ENCODE measurements at regions not wholly inside any gene's neighbourhood (a gene's known extent, or its start where the extent isn't known, plus 50 kb on each side); places are given as distances from the start of the nearest gene placed in this dataset.

DNA sequence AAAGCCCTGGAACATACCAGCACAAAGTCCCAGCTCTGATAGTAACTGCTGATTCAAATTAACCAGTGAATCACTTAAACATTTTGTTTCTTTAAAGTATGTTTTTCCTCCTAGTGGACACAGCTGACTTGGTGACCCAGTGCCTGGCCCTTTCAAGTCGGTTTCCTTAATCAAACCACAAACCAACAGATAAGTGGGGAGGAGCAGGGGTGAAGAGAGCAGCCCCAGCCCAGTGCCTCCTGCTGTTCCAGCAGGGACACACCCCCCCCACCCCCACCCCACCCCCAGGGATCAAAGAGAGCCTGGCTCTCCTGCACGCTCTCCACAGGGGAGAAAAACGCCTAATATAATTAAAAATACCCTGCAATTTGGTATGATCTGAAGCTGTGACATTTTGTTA is 55.4 kb upstream of the TBXT start:
- Histone ChIP-seq H3K9me3 (replicated peaks) (no peaks in the 10 kb centered on the region), H3K36me3 (no peaks in the 10 kb centered on the region), H3K4me3 (no peak overlapping the region), H3K4me1 (no peaks in the 10 kb centered on the region), H3K27me3 (ENCODE audit: low read depth) (peaks cover 58% of the 10 kb centered on the region), H3K27ac (replicated peaks) (no peak overlapping the region)
- TF ChIP-seq, protein P1, sequence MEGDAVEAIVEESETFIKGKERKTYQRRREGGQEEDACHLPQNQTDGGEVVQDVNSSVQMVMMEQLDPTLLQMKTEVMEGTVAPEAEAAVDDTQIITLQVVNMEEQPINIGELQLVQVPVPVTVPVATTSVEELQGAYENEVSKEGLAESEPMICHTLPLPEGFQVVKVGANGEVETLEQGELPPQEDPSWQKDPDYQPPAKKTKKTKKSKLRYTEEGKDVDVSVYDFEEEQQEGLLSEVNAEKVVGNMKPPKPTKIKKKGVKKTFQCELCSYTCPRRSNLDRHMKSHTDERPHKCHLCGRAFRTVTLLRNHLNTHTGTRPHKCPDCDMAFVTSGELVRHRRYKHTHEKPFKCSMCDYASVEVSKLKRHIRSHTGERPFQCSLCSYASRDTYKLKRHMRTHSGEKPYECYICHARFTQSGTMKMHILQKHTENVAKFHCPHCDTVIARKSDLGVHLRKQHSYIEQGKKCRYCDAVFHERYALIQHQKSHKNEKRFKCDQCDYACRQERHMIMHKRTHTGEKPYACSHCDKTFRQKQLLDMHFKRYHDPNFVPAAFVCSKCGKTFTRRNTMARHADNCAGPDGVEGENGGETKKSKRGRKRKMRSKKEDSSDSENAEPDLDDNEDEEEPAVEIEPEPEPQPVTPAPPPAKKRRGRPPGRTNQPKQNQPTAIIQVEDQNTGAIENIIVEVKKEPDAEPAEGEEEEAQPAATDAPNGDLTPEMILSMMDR (IDR thresholded peaks at IDR 0.05; ENCODE audit: borderline replicate concordance) = no peak
- no peak for DNase-seq
- intact Hi-C loops (cut with micrococcal nuclease) = no loop called here

DNA sequence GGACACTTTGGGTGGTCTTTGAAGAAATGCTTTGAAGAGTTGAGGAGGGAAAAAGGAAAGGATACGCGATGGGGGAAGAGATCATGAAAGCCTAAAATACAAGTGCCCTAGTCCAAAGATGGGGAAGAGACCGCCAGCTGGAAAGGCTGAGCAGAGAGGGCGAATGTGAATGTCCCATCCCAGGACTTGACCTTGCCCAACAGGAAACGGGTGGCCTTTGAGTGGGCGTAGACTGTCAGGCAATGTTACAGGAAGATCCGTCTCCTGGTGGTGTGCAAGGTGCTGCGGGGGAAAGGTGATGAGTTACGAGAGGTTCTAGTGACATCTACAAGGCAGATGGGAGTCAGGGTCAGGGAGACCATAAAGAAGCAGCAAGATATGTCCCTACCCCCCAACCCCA is 55.0 kb upstream of the TBXT start:
- no peak overlapping the region for H3K4me3 ChIP-seq
- H3K36me3 ChIP-seq = no peaks in the 10 kb centered on the region
- no peaks in the 10 kb centered on the region for H3K4me1 ChIP-seq
- H3K27me3 ChIP-seq (ENCODE audit: low read depth) = peaks cover 53% of the 10 kb centered on the region
- TF ChIP-seq, protein P1 (IDR thresholded peaks at IDR 0.05; ENCODE audit: borderline replicate concordance) = no peak
- no peak for DNase-seq
- intact Hi-C loops (cut with micrococcal nuclease) = no loop called here
- H3K9me3 ChIP-seq (replicated peaks) = no peaks in the 10 kb centered on the region
- H3K27ac ChIP-seq (replicated peaks) = no peak overlapping the region

DNA sequence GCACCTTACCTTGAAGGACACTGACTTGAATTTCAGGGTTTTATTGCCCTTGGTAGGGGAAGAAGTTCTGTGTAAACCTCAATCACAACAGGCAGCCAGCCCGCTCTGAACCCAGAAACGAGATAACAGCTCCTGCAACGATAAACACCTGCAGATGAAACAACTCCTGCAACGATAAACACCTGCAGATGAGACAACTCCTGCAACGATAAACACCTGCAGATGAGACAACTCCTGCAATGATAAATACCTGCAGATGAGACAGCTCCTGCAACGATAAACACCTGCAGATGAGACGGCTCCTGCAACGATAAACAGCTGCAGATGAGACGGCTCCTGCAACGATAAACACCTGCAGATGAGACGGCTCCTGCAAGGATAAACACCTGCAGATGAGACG is 54.0 kb upstream of the TBXT start:
- TF ChIP-seq, protein P1 (IDR thresholded peaks at IDR 0.05; ENCODE audit: borderline replicate concordance) = no peak
- intact Hi-C loops (cut with micrococcal nuclease) = no loop called here

GRCh38 chr6:166221040-166221439 is 53.4 kb upstream of the TBXT start:
- Histone ChIP-seq H3K27me3 (ENCODE audit: low read depth) (peaks cover 37% of the 10 kb centered on the region), H3K27ac (replicated peaks) (no peak overlapping the region), H3K4me1 (no peaks in the 10 kb centered on the region), H3K36me3 (no peaks in the 10 kb centered on the region), H3K4me3 (no peak overlapping the region), H3K9me3 (replicated peaks) (no peaks in the 10 kb centered on the region)
- TF ChIP-seq, protein P1 (IDR thresholded peaks at IDR 0.05; ENCODE audit: borderline replicate concordance) = no peak
- DNase-seq = no peak
- intact Hi-C loops (cut with micrococcal nuclease) = no loop called here

More for the DNA sequence above, 54.0 kb upstream of the TBXT start:
- peaks cover 43% of the 10 kb centered on the region for H3K27me3 ChIP-seq (ENCODE audit: low read depth)
- H3K4me1 ChIP-seq = no peaks in the 10 kb centered on the region
- no peaks in the 10 kb centered on the region for H3K9me3 ChIP-seq (replicated peaks)
- no peaks in the 10 kb centered on the region for H3K36me3 ChIP-seq
- no peak overlapping the region for H3K4me3 ChIP-seq
- no peak overlapping the region for H3K27ac ChIP-seq (replicated peaks)
- no peak for DNase-seq
